GM19240 (cell line): ENCODE measurements at regions not wholly inside any gene's neighbourhood (a gene's known extent, or its start where the extent isn't known, plus 50 kb on each side); places are given as distances from the start of the nearest gene placed in this dataset.
"Not testable (repeated sequence)": the region's sequence is repeated elsewhere in the genome, so short reads cannot be mapped to it uniquely, and the experiment has no call there.

Experiments used
- DNase-seq: peaks from one replicate; pipeline ENCODE4 v3.0.0; 2011; ENCODE audit warnings: low spot score; ENCODE audit not compliant: insufficient read length

GRCh38 chr1:234902774-234903547, 225.7 kb downstream of the TOMM20 start:
- DNase-seq, result no peak

GRCh38 chr1:234901491-234902049, 227.1 kb downstream of the TOMM20 start:
- no peak for DNase-seq

GRCh38 chr1:234900595-234900994, 228.0 kb downstream of the TOMM20 start:
- no peak for DNase-seq

GRCh38 chr1:234899730-234900072, 228.9 kb downstream of the TOMM20 start:
- no peak for DNase-seq

- DNase-seq, result no peak
Observed at GRCh38 chr1:234899041-234899729, 229.5 kb downstream of the TOMM20 start.

- DNase-seq, result no peak
Observed at GRCh38 chr1:234898455-234899033, 230.1 kb downstream of the TOMM20 start.

GRCh38 chr1:234897754-234898454, 230.7 kb downstream of the TOMM20 start:
- DNase-seq, result no peak

GRCh38 chr1:234897390-234897749, 231.3 kb downstream of the TOMM20 start:
- DNase-seq, result no peak

- no peak for DNase-seq
Observed at GRCh38 chr1:234896477-234897389, 231.9 kb downstream of the TOMM20 start.

- DNase-seq, result no peak
Observed at GRCh38 chr1:234893725-234894630, 234.7 kb downstream of the TOMM20 start.

GRCh38 chr1:234893359-234893724, 235.3 kb downstream of the TOMM20 start:
- DNase-seq, result no peak

- no peak for DNase-seq
Observed at GRCh38 chr1:234892642-234893041, 236.0 kb downstream of the TOMM20 start.

GRCh38 chr1:234891427-234891826, 237.2 kb downstream of the TOMM20 start:
- no peak for DNase-seq

- DNase-seq, result no peak
Observed at GRCh38 chr1:234889643-234890042, 239.0 kb downstream of the TOMM20 start.

- DNase-seq, result not testable (repeated sequence)
Observed at GRCh38 chr1:234888247-234888646, 240.4 kb downstream of the TOMM20 start.

- DNase-seq, result no peak
Observed at GRCh38 chr1:234887016-234887900, 241.4 kb downstream of the TOMM20 start.

- DNase-seq, result no peak
Observed at GRCh38 chr1:234886081-234886984, 242.3 kb downstream of the TOMM20 start.

- DNase-seq, result no peak
Observed at GRCh38 chr1:234885601-234886000, 243.0 kb downstream of the TOMM20 start.
